ENCODE measurements at regions not wholly inside any gene's neighbourhood (a gene's known extent, or its start where the extent isn't known, plus 50 kb on each side); places are given as distances from the start of the nearest gene placed in this dataset.

GRCh38 chr11:119496997-119497396 lies 74.0 kb upstream of the THY1 start:
- TF ChIP-seq GATA3 (IDR thresholded peaks at IDR 0.05; ENCODE audit: low read depth, low read length) (no peak), GATA2 (IDR thresholded peaks at IDR 0.05; ENCODE audit: low read depth, low read length) (no peak)
